ENCODE measurements at regions not wholly inside any gene's neighbourhood (a gene's known extent, or its start where the extent isn't known, plus 50 kb on each side); places are given as distances from the start of the nearest gene placed in this dataset.

DNA sequence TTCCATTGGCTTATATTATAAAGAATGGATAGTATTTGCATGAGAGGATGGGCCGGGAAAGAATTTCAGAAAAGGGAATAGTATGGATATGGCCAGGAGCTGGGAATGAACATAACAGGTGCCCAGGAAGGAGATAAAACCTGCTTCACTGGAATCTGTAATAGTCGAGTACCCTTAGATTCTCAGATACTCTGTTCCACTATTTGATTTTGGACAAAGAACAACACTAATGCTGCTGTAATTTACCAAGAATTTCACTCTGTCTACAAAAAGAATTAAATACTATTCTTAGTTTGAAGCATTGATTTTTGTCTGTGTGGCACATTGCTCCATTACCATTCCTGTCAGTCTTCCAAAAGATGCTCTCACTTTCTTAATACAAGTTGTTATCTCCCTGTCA lies 718.2 kb upstream of the LRRN3 start:
- TF ChIP-seq, protein P1, sequence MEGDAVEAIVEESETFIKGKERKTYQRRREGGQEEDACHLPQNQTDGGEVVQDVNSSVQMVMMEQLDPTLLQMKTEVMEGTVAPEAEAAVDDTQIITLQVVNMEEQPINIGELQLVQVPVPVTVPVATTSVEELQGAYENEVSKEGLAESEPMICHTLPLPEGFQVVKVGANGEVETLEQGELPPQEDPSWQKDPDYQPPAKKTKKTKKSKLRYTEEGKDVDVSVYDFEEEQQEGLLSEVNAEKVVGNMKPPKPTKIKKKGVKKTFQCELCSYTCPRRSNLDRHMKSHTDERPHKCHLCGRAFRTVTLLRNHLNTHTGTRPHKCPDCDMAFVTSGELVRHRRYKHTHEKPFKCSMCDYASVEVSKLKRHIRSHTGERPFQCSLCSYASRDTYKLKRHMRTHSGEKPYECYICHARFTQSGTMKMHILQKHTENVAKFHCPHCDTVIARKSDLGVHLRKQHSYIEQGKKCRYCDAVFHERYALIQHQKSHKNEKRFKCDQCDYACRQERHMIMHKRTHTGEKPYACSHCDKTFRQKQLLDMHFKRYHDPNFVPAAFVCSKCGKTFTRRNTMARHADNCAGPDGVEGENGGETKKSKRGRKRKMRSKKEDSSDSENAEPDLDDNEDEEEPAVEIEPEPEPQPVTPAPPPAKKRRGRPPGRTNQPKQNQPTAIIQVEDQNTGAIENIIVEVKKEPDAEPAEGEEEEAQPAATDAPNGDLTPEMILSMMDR (IDR thresholded peaks at IDR 0.05) = no peak
- TF ChIP-seq POLR2A (IDR thresholded peaks at IDR 0.05) (no peak), POLR2AphosphoS5 (IDR thresholded peaks at IDR 0.05) (no peak)
